ENCODE measurements at regions not wholly inside any gene's neighbourhood (a gene's known extent, or its start where the extent isn't known, plus 50 kb on each side); places are given as distances from the start of the nearest gene placed in this dataset.
A peak's percentile ranks its signal among the peaks of the same experiment; 100 is the strongest.

- RAD21 ChIA-PET (ENCODE audit: unreplicated experiment) = no interaction called here
- POLR2A ChIA-PET = no interaction called here
- no TSS peak for BruUV-seq (replicated peaks)
- CTCF ChIA-PET = no interaction called here
- DNase-seq (ENCODE audit: low read depth, low spot score) (no peak), FAIRE-seq (no peak), ATAC-seq (peak; percentile 68)
- no peaks in the 10 kb centered on the region for H3K36me3 ChIP-seq (ENCODE audit: control insufficient read depth in 2 of 2, insufficient read depth in 2 of 2, low read length in 1 of 2)
- H2AFZ ChIP-seq (ENCODE audit: control insufficient read depth, low read depth, low read length) = no peak overlapping the region
- no peak overlapping the region for H3K4me2 ChIP-seq (ENCODE audit: control insufficient read depth, insufficient read depth)
- no peaks in the 10 kb centered on the region for H3K4me1 ChIP-seq (ENCODE audit: control insufficient read depth, insufficient read depth, low read length)
- H3K79me2 ChIP-seq (ENCODE audit: control insufficient read depth, insufficient read depth, low read length) = no peaks in the 10 kb centered on the region
- SMC1A ChIA-PET (ENCODE audit: uncharacterized antibody, unreplicated experiment) = interaction anchor here (1.0 to 1.2 kb wide), 3 partner anchors 16 to 825 kb away, joined by 3 read pairs; no protein-coding TSS in a partner anchor
- H3K27me3 ChIP-seq (replicated peaks in 1 of 2; ENCODE audit: control insufficient read depth in 2 of 2, insufficient read depth in 2 of 2, low read length in 1 of 2) = no peaks in the 10 kb centered on the region
- H3K9me3 ChIP-seq (replicated peaks; ENCODE audit: control insufficient read depth, insufficient read depth, low read length) = no peaks in the 10 kb centered on the region
- no peak overlapping the region for H3K9ac ChIP-seq (ENCODE audit: control insufficient read depth, insufficient read depth, low read length)
- H4K20me1 ChIP-seq (ENCODE audit: control insufficient read depth, insufficient read depth) = no peaks in the 10 kb centered on the region
- in situ Hi-C loops (cut with MboI) (no loop called here), intact Hi-C loops (cut with micrococcal nuclease; ENCODE audit: unreplicated experiment) (no loop called here)
- WGBS (ENCODE audit: insufficient coverage, insufficient replicate concordance, low lambda C conversion rate, missing lambda C conversion rate) = 49% methylated on average over 4 of the region's 4 CpGs
- H3K27ac ChIP-seq (ENCODE audit: control insufficient read depth, insufficient read depth) = no peak overlapping the region
- H3K4me3 ChIP-seq = no peak overlapping the region
- no peak for TF ChIP-seq STAT3 (IDR thresholded peaks at IDR 0.05; ENCODE audit: low read depth, low read length)
- no peak for TF ChIP-seq POLR2AphosphoS5 (IDR thresholded peaks at IDR 0.05; ENCODE audit: low read length)
- no peak for TF ChIP-seq ZNF217 (IDR thresholded peaks at IDR 0.05)
- no peak for TF ChIP-seq ZNF384 (IDR thresholded peaks at IDR 0.05; ENCODE audit: borderline replicate concordance, low read depth, low read length)
- no peak for TF ChIP-seq RFX5 (IDR thresholded peaks at IDR 0.05; ENCODE audit: low read depth, low read length)
- TF ChIP-seq SREBF2 (IDR thresholded peaks at IDR 0.05; ENCODE audit: low read length) = no peak
- no peak for TF ChIP-seq MEF2A (IDR thresholded peaks at IDR 0.05; ENCODE audit: insufficient read depth, low read depth, low read length)
- TF ChIP-seq, protein P1, sequence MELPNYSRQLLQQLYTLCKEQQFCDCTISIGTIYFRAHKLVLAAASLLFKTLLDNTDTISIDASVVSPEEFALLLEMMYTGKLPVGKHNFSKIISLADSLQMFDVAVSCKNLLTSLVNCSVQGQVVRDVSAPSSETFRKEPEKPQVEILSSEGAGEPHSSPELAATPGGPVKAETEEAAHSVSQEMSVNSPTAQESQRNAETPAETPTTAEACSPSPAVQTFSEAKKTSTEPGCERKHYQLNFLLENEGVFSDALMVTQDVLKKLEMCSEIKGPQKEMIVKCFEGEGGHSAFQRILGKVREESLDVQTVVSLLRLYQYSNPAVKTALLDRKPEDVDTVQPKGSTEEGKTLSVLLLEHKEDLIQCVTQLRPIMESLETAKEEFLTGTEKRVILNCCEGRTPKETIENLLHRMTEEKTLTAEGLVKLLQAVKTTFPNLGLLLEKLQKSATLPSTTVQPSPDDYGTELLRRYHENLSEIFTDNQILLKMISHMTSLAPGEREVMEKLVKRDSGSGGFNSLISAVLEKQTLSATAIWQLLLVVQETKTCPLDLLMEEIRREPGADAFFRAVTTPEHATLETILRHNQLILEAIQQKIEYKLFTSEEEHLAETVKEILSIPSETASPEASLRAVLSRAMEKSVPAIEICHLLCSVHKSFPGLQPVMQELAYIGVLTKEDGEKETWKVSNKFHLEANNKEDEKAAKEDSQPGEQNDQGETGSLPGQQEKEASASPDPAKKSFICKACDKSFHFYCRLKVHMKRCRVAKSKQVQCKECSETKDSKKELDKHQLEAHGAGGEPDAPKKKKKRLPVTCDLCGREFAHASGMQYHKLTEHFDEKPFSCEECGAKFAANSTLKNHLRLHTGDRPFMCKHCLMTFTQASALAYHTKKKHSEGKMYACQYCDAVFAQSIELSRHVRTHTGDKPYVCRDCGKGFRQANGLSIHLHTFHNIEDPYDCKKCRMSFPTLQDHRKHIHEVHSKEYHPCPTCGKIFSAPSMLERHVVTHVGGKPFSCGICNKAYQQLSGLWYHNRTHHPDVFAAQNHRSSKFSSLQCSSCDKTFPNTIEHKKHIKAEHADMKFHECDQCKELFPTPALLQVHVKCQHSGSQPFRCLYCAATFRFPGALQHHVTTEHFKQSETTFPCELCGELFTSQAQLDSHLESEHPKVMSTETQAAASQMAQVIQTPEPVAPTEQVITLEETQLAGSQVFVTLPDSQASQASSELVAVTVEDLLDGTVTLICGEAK (IDR thresholded peaks at IDR 0.05; ENCODE audit: borderline replicate concordance) = no peak
- 0 out of 2 replicates have a peak, but pooled peaks have one; percentile 30 for TF ChIP-seq RELB (IDR thresholded peaks at IDR 0.05; ENCODE audit: low read depth)
- TF ChIP-seq REST (IDR thresholded peaks at IDR 0.05; ENCODE audit: low read depth, low read length) = no peak
- TF ChIP-seq DPF2 (IDR thresholded peaks at IDR 0.05) = peak; percentile 80
- no peak for TF ChIP-seq ZSCAN29 (IDR thresholded peaks at IDR 0.05)
- peak; percentile 61; the same call in 1 of the 2 replicates for TF ChIP-seq MTA2 (IDR thresholded peaks at IDR 0.05; ENCODE audit: low read depth)
- no peak for TF ChIP-seq ZNF24 (IDR thresholded peaks at IDR 0.05)
- TF ChIP-seq CEBPB (IDR thresholded peaks at IDR 0.05; ENCODE audit: borderline replicate concordance in 1 of 2, low read depth in 2 of 2, low read length in 2 of 2) = no peak
- TF ChIP-seq YBX1 (IDR thresholded peaks at IDR 0.05) = no peak
These were observed 843.8 kb upstream of the LRRTM1 start for GRCh38 chr2:81148323-81148722.
